Thyroid gland (tissue), 4 donors: ENCODE measurements at regions not wholly inside any gene's neighbourhood (a gene's known extent, or its start where the extent isn't known, plus 50 kb on each side); places are given as distances from the start of the nearest gene placed in this dataset.

Source experiments
- POLR2A ChIP-seq, 2 donors: fragments of 450-650 bp; IDR thresholded peaks; one replicate each; pipeline ENCODE4 v1.6.1; 2017; ENCODE audit warnings: antibody characterized with exemption in 2 of 2, mild to moderate bottlenecking in 2 of 2, moderate library complexity in 1 of 2
- TF ChIP-seq, protein P1 (sequence below), 6 experiments: fragments of 200-600 bp in 3 of 6; fragments of 450-650 bp in 3 of 6; sonication (generic) in 3 of 6; IDR thresholded peaks; one replicate each; pipeline ENCODE4 v1.5.1; 2016 to 2019; ENCODE audit warnings: antibody characterized with exemption in 6 of 6, mild to moderate bottlenecking in 2 of 6, inconsistent platforms in 1 of 6, moderate library complexity in 1 of 6

DNA sequence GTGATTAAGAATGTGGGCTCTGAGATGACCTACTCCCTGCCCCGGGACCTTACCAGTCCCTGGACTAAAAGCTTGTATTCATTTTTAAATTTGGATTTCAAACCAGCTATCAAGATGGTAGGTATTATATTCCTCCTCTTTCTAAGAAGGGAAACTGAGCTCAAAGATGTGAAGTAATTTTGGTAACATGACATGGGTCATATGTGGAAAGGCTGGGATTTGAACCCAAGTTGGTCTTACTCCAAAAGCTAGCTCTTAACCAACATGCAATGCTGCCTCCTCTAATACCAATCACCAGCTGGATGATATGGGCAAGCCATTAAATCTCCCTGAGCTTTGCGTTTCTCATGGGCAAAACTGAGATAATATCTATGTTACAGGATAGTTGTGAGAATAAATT lies 166.4 kb upstream of the SLC38A2 start:
- TF ChIP-seq, protein P1, sequence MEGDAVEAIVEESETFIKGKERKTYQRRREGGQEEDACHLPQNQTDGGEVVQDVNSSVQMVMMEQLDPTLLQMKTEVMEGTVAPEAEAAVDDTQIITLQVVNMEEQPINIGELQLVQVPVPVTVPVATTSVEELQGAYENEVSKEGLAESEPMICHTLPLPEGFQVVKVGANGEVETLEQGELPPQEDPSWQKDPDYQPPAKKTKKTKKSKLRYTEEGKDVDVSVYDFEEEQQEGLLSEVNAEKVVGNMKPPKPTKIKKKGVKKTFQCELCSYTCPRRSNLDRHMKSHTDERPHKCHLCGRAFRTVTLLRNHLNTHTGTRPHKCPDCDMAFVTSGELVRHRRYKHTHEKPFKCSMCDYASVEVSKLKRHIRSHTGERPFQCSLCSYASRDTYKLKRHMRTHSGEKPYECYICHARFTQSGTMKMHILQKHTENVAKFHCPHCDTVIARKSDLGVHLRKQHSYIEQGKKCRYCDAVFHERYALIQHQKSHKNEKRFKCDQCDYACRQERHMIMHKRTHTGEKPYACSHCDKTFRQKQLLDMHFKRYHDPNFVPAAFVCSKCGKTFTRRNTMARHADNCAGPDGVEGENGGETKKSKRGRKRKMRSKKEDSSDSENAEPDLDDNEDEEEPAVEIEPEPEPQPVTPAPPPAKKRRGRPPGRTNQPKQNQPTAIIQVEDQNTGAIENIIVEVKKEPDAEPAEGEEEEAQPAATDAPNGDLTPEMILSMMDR (IDR thresholded peaks at IDR 0.05) = no peak
- TF ChIP-seq POLR2A (IDR thresholded peaks at IDR 0.05) = no peak
